ENCODE measurements at regions not wholly inside any gene's neighbourhood (a gene's known extent, or its start where the extent isn't known, plus 50 kb on each side); places are given as distances from the start of the nearest gene placed in this dataset.
"Not testable (repeated sequence)": the region's sequence is repeated elsewhere in the genome, so short reads cannot be mapped to it uniquely, and the experiment has no call there.

GRCh38 chr11:25771605-25772004 is 560.3 kb upstream of the ANO3 start:
- DNase-seq: no peak

- DNase-seq: no peak
These were observed 556.3 kb upstream of the ANO3 start for GRCh38 chr11:25775603-25776002.

- no peak for DNase-seq
These were observed 555.7 kb upstream of the ANO3 start for GRCh38 chr11:25776238-25776637.

GRCh38 chr11:25777343-25777742 is 554.6 kb upstream of the ANO3 start:
- no peak for DNase-seq

- DNase-seq: no peak
These were observed 552.9 kb upstream of the ANO3 start for GRCh38 chr11:25779033-25779432.

- no peak for DNase-seq
These were observed 544.5 kb upstream of the ANO3 start for GRCh38 chr11:25787416-25787815.

GRCh38 chr11:25790396-25790795 is 541.5 kb upstream of the ANO3 start:
- DNase-seq: no peak

- no peak for DNase-seq
These were observed 538.3 kb upstream of the ANO3 start for GRCh38 chr11:25793637-25794036.

GRCh38 chr11:25794804-25795203 is 537.1 kb upstream of the ANO3 start:
- no peak for DNase-seq

- DNase-seq: no peak
These were observed 515.5 kb upstream of the ANO3 start for GRCh38 chr11:25816411-25816810.

GRCh38 chr11:25824688-25825087 is 507.2 kb upstream of the ANO3 start:
- DNase-seq: no peak

- not testable (repeated sequence) for DNase-seq
These were observed 500.4 kb upstream of the ANO3 start for GRCh38 chr11:25831485-25831884.

- DNase-seq: no peak
These were observed 492.9 kb upstream of the ANO3 start for GRCh38 chr11:25838918-25839625.

- no peak for DNase-seq
These were observed 487.1 kb upstream of the ANO3 start for GRCh38 chr11:25844811-25845210.

- no peak for DNase-seq
These were observed 476.0 kb upstream of the ANO3 start for GRCh38 chr11:25855916-25856315.

- DNase-seq: no peak
These were observed 472.2 kb upstream of the ANO3 start for GRCh38 chr11:25859776-25860175.

- no peak for DNase-seq
These were observed 471.1 kb upstream of the ANO3 start for GRCh38 chr11:25860677-25861450.

GRCh38 chr11:25862159-25862558 is 469.8 kb upstream of the ANO3 start:
- DNase-seq: no peak

GRCh38 chr11:25863986-25864385 is 467.9 kb upstream of the ANO3 start:
- no peak for DNase-seq

GRCh38 chr11:25876456-25876965 is 455.4 kb upstream of the ANO3 start:
- DNase-seq: no peak

GRCh38 chr11:25886036-25886435 is 445.9 kb upstream of the ANO3 start:
- no peak for DNase-seq

GRCh38 chr11:25890626-25891260 is 441.2 kb upstream of the ANO3 start:
- DNase-seq: no peak

GRCh38 chr11:25891960-25892359 is 440.0 kb upstream of the ANO3 start:
- no peak for DNase-seq

All from C1 segment of cervical spinal cord (tissue), 14 donors.